NB4 (cell line): ENCODE measurements at regions not wholly inside any gene's neighbourhood (a gene's known extent, or its start where the extent isn't known, plus 50 kb on each side); places are given as distances from the start of the nearest gene placed in this dataset.

Experiments
- DNase-seq: peaks from one replicate; pipeline ENCODE4 v3.0.0; 2010; ENCODE audit warnings: low read depth
- H3K4me3 ChIP-seq: one replicate; pipeline ENCODE4 v1.5.1; 2011; ENCODE audit warnings: mild to moderate bottlenecking, low read depth, low read length, moderate library complexity
- CTCF ChIP-seq: IDR thresholded peaks from one replicate; pipeline ENCODE4 v1.5.1; 2012; ENCODE audit warnings: low read depth, low read length
- MAX ChIP-seq: IDR thresholded peaks from 2 replicates; pipeline ENCODE4 v1.6.1; 2011; ENCODE audit warnings: low read depth, low read length
- MYC ChIP-seq: IDR thresholded peaks from 2 replicates; pipeline ENCODE4 v1.6.1; 2011; ENCODE audit warnings: low read depth, low read length
- POLR2A ChIP-seq: IDR thresholded peaks from 2 replicates; pipeline ENCODE4 v1.6.1; 2011; ENCODE audit warnings: mild to moderate bottlenecking; ENCODE audit not compliant: insufficient read length; ENCODE audit errors: extremely low read depth

DNA sequence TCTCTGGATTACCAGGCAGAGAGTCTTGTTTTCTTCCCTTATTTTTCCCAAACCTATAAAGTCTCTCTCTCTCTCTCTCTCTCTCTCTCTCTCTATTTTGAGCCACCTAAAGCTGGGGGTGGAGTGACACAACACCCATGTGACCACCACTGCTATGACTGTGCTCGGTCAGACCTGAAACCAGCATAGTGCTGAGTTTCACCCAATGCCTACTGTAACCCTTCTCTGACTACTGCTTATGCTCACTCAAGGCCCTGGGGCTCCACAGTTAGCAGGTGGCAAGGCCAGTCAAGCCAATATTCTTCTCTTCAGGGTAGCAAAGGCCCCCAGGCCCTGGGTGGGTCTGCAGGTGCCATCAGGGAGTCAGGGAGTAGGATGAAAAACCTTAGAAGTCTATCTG lies 114.7 kb upstream of the ARMCX2 start:
- DNase-seq: no peak
- TF ChIP-seq POLR2A (no peak), MYC (no peak), CTCF (no peak), MAX (no peak)
- no peak overlapping the region for H3K4me3 ChIP-seq

- no peak overlapping the region for H3K4me3 ChIP-seq
- TF ChIP-seq CTCF: no peak
- TF ChIP-seq MYC: no peak
- TF ChIP-seq POLR2A: no peak
- DNase-seq: no peak
Observed at GRCh38 chrX:101764538-101764937, 104.9 kb upstream of the ARMCX2 start.

- no peak for TF ChIP-seq MAX
- TF ChIP-seq POLR2A: no peak
- TF ChIP-seq CTCF: no peak
- TF ChIP-seq MYC: no peak
- no peak overlapping the region for H3K4me3 ChIP-seq
Observed at GRCh38 chrX:101759000-101759399, 99.3 kb upstream of the ARMCX2 start.

DNA sequence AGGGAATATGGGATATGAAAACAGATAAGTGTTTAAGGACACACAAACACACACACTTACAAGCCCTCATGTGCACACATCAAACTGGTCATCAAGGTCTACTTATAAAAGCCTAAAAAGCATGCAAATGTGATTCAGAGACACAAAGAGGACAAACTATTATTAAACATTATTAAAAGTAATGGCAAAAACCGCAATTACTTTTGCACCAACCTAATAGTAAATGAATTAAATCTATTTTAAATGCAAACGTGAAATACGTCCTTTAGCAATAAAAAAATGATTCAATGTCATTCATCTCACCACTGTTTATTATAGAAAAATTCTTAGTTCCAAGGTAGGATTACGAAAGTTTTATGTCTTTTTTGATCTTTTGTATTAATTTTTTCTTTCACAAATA lies 91.1 kb upstream of the ARMCX2 start:
- no peak for DNase-seq
- H3K4me3 ChIP-seq: no peak overlapping the region
- TF ChIP-seq POLR2A (no peak), MYC (no peak), CTCF (no peak), MAX (no peak)

More at GRCh38 chrX:101759000-101759399, 99.3 kb upstream of the ARMCX2 start:
- DNase-seq: peak; percentile 27

DNA sequence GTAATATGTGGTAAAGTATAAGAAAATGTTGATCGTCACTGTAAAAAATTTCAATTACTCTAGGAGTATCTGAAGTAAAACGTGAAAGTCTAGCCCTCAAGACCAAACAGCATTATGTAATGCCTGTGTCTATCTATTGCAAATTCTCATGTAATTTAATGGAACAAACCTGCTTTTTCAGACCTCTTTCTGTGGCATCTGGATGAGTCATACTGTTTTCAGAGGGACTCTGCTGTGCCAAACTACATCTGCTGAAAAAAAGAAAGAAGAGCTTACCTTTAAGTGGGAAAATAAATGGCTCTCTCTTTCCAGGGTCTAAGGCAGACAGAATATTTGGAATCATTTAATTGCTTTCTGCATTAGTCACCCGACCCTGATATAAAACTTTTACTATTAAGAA lies 89.8 kb upstream of the ARMCX2 start:
- H3K4me3 ChIP-seq: no peak overlapping the region
- no peak for DNase-seq
- no peak for TF ChIP-seq MYC
- no peak for TF ChIP-seq MAX
- TF ChIP-seq CTCF: no peak
- no peak for TF ChIP-seq POLR2A

DNA sequence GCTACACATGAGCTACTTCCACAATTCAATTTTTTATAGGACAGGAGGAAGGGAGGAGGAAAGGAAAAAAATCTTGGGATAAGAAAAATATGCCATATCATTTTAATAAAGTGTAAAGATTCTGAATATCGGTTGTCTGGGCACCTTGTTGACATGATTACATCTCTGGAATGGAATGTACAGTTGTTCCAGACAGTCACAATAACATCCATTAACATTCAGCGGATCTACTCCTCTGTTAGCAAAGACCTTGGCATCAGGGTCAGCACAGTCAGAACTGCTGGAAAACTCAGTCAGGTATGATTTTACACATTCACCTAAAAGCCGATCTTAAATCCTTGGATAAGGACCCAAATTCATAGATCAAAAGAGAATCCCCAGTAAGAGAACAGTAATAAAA lies 85.4 kb upstream of the ARMCX2 start:
- no peak for DNase-seq
- TF ChIP-seq MAX: no peak
- no peak for TF ChIP-seq MYC
- TF ChIP-seq POLR2A: no peak
- no peak overlapping the region for H3K4me3 ChIP-seq
